ENCODE measurements at regions not wholly inside any gene's neighbourhood (a gene's known extent, or its start where the extent isn't known, plus 50 kb on each side); places are given as distances from the start of the nearest gene placed in this dataset.
"Not testable (repeated sequence)": the region's sequence is repeated elsewhere in the genome, so short reads cannot be mapped to it uniquely, and the experiment has no call there.

- DNase-seq (ENCODE audit: low read depth in 2 of 2) = no peak
Observed at GRCh38 chr12:24668563-24668962, 280.3 kb downstream of the BCAT1 start.

DNA sequence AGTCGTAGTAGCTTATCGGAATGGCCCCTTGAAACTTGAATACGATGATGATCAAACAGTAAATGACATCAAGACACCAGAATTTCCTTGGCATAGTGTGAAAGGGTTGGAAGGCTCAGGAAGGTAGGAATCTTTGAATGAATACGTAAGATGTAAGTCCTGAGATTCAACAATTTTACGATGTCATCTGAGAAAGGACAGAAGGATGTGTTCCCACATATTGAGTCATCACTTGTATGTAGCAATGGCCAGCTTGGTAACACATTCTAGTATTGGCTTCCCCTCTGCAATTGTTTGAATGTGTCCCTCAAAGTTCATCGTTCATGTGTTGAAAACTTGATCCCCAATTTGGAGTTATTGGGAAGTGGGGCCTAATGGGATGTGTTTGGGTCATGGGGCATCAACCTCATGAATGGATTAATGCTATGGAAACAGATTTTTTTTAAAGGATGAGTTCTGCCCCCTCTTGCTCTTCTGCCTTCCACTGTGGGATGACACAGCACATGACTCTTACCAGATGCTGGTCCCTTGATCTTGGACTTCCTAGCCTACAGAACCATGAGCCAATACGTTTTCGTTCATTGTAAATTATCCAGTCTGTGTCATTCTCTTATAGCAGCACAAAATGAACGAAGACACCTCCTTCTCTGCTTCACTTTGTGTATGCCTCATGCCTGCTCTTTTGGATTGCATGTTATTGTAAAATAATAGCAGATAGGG is 284.6 kb downstream of the BCAT1 start:
- no peak for DNase-seq (ENCODE audit: low read depth in 2 of 2)

GRCh38 chr12:24661657-24662096 is 287.2 kb downstream of the BCAT1 start:
- DNase-seq (ENCODE audit: low read depth in 2 of 2) = no peak

DNA sequence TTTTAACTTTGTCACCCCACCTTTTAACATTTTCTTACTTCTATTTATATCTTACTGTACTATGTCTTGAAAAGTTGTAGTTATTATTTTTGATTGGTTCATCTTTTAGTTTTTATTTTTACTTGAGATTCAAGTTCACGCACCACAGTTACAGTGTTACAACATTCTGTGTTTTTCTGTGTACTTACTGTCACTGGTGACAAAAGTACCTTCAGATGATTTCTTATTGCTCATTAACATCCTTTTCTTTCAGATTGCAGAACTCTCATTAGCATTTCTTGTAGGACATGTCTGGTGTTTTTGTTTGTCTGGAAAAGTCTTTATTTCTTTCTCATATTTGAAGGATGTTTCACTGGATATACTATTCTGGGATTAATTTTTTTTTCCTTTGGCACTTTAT is 289.9 kb downstream of the BCAT1 start:
- DNase-seq (ENCODE audit: low read depth in 2 of 2) = no peak

- DNase-seq (ENCODE audit: low read depth in 2 of 2) = not testable (repeated sequence)
Observed at GRCh38 chr12:24654344-24654743, 294.6 kb downstream of the BCAT1 start.

GRCh38 chr12:24649634-24650033 is 299.3 kb downstream of the BCAT1 start:
- no peak for DNase-seq (ENCODE audit: low read depth in 2 of 2)

- no peak for DNase-seq (ENCODE audit: low read depth in 2 of 2)
Observed at GRCh38 chr12:24649209-24649608, 299.7 kb downstream of the BCAT1 start.

DNA sequence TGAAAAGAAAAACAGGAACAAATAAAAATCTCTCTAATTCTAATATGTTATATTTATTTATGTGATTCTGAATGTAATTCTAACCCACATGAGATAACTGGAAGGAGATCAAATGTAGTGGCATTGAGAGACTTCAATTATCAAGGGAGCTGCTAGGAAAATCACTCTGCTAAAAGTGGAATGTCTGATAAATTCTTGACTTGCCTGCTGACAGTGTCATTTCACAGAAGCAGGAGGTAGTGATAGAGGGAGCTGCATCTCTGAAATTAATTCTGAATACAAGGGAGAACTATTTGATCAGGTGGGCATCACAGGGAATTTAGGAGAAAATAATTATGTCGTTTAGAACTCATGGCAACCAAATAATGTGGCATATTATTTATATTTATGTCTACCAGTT is 303.6 kb downstream of the BCAT1 start:
- DNase-seq (ENCODE audit: low read depth in 2 of 2) = no peak

DNA sequence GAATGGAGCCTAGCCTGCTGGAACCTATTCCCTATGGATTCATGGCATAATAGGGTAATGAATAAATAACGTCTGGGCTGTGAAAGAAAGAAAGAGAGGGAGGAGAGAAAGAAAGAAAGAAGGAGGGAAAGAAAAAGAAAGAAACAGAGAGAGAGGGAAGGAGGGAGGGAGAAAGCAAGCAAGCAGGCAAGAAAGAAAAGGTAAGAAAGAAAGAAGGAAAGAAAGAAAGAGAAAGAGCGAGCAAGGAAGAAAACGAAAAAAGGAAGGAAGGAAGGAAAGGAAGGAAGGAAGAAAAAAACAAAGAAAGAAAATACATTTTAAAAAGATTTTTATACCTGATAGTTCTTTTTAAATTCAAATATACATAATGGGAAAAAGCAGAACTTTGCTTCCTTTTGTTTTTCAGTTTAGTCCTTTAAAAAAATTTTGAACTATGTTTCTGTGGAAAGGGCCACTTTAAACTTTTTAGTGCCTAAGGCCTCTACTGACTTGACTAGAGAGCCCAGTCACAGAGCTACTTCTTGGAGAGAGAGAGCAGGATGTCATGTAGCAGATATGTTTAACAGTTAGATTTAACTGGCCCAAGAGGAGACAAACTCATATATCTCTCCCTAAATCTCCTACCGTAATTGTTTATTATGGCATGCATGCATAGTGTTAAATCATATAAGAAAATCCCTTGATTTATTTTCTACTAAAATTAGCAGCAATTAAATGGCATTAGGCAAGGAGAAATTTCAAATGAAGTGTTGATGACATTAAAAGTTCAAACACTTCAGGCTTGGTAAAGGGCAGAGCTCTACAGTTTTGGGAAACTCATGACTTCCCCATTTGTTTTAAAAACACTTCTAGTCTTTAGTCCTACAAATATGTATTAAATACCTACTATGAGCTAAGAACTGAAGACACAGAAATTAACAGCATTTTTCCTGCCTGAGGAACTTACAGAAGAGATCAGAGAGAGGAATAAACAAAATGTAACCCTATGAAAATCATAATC is 305.5 kb downstream of the BCAT1 start:
- no peak for DNase-seq (ENCODE audit: low read depth in 2 of 2)

- DNase-seq (ENCODE audit: low read depth in 2 of 2) = no peak
Observed at GRCh38 chr12:24639641-24640040, 309.3 kb downstream of the BCAT1 start.

DNA sequence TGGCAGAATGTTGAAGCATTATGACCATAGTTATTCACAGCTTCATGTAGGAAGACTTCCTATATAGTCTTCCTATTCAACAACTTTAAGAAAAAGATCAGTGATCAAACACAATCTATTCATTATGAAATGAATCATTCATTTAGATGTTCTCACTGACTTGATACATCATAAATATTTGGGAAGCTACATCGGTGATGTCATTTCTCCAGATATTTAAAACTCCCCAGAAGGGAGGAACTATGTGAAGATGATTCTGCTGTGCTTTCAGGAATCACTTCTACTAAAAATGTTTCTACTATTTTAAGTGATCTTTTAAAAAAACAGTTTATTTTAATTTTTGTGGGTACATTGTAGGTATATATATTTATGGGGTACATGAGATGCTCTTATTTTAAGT is 316.4 kb downstream of the BCAT1 start:
- DNase-seq (ENCODE audit: low read depth in 2 of 2) = no peak

GRCh38 chr12:24631676-24632426 is 317.1 kb downstream of the BCAT1 start:
- no peak for DNase-seq (ENCODE audit: low read depth in 2 of 2)

DNA sequence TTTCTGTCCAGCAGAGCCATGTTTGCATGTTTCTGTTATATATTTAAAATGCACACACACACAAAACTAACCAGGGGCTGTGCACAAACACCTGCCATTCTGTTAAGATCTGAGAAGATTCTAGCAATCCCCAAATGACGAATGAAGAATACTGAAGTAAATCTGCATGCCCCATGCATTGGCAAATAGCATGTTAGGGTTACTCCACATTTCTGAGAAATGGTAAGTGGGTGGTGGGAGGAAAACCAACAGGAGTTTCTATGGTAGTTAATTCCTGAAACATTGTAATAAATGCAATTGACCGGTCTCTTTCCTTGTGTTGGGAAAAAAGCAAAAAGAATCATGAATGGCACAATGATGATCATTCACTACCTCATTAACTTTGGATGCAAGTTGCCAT is 318.0 kb downstream of the BCAT1 start:
- no peak for DNase-seq (ENCODE audit: low read depth in 2 of 2)

DNA sequence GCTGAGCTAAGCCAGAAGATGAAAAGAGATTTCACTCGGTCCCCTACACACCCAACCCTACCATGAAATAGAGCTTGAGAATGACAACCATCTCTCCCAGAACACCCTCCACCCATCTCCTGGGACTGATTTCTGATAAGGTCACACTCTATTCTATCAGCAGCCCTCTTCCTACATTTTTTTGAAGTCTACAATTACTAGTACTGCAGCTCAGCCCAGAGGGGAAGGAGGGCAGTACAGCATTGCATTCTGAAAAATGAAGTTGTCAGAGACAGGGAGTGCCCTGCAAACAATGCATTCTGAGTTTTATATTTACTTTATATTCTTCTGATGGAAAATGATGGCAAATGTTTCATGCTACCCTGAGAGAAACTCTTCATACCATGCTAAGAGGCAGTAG is 318.5 kb downstream of the BCAT1 start:
- no peak for DNase-seq (ENCODE audit: low read depth in 2 of 2)

GRCh38 chr12:24625103-24625502 is 323.8 kb downstream of the BCAT1 start:
- DNase-seq (ENCODE audit: low read depth in 2 of 2) = no peak

GRCh38 chr12:24619954-24620353 is 328.9 kb downstream of the BCAT1 start:
- not testable (repeated sequence) for DNase-seq (ENCODE audit: low read depth in 2 of 2)

DNA sequence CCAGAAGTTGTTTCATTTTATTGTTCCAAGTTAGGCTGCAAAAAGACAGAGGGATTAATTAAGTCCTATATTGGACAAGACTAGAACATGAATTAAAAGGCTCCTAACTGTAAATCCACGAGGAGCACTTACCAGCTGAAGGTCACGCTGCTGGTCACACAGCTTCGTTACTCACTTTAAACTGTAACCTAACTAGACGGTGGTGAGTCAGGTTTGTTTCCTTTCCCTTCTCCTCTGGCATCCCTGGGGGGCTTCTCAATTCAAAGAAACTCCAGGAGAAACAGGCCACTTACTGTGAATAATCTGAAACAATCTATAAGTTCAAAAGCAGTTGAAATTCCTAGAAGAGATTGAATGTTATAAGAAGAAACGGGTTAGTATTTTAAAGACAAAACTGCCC is 331.4 kb downstream of the BCAT1 start:
- no peak for DNase-seq (ENCODE audit: low read depth in 2 of 2)

DNA sequence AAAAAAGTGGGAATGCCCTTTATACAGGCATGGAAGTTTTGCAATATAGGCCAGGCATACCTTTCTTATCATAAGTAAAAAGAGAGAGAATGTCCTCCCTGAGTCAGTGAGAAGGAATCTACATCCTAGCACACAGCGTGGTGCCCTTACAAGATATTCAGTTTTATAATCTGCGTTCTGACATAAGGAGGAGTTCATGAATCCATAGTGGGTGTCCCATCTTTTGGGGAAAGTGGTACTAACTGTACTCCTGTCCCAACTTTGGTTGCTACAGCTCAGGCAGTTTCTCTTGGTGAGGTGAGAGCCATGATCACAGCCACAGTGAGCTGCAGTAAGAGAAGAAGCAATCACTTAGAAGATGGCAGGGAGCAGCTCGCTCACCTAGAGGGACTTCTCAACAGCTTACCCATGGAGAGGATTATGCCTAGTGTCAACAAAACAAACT is 332.9 kb downstream of the BCAT1 start:
- DNase-seq (ENCODE audit: low read depth in 2 of 2) = no peak

DNA sequence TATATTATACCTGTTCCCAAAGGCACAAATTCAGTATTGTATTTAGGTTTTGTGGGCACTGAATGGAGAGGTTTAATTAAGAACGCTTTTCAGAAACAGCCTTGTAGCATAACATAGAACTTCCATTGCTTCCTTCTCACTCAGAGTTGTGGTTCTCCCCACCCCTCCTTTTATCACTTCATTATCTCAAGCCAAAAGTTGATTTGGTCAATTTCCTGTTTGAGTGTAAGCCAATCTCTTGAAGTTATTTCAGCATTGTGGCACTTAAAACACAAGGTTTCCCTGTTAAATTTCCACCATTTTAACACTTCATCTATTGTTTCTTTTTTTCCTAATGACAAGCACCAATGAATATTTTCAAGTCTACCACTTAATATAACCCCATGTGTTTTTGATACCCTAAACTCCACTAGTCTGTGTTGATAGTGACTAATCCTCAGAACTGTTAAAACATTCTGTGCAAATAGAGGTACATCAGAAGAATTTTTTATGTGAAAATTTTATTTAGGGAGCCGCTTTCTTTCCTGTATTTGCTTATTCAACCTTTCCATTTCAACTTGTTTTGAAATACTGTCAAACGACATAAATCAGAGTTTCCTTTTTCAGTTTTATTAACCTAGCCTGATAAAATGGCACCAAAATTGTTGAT is 340.1 kb downstream of the BCAT1 start:
- no peak for DNase-seq (ENCODE audit: low read depth in 2 of 2)

DNA sequence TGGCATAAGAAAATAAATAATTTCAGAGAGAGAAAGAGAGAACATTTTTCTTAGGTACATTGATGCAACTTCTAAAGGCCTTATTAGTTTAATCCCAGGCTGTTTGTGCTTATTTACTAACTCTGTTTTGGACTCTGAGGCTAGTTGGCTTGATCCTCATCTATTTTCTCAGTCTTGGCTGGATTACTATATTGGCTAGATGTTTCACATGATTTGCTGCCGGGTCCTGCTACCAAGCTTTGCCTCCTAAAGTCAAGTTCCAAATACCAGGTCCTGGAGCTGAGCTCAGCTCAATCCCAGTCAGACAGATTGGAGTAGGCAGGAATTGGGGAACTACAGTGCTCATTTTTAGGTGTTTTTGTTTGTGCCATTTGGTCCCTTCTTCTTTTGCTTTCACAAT is 340.8 kb downstream of the BCAT1 start:
- no peak for DNase-seq (ENCODE audit: low read depth in 2 of 2)

GRCh38 chr12:24605916-24606315 is 343.0 kb downstream of the BCAT1 start:
- no peak for DNase-seq (ENCODE audit: low read depth in 2 of 2)

DNA sequence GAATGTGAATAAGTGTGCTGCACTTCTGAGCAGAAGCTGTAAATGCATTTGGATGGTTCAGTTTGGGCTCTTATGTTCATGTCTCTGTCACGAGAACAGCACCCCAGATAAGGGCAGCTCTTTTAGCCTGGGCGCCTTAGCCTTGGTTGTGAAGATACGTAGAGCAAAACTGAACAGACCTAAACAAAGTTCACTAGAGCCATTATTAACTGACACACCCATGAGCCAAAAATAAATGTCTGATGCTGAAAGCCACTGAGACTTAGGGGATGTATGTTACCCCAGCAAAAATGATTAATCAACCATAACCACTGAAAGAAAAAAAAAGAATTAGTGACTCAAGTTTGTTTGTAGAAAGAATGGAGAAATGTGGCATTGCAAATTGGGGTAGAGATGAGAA is 343.4 kb downstream of the BCAT1 start:
- DNase-seq (ENCODE audit: low read depth in 2 of 2) = no peak

Measured in stimulated activated CD8-positive, alpha-beta memory T cell treated with anti-CD3 and anti-CD28 coated beads, Interleukin-7, amount 100 ng/mL, for 4 hours (primary cell).